ENCODE measurements at regions not wholly inside any gene's neighbourhood (a gene's known extent, or its start where the extent isn't known, plus 50 kb on each side); places are given as distances from the start of the nearest gene placed in this dataset.

DNA sequence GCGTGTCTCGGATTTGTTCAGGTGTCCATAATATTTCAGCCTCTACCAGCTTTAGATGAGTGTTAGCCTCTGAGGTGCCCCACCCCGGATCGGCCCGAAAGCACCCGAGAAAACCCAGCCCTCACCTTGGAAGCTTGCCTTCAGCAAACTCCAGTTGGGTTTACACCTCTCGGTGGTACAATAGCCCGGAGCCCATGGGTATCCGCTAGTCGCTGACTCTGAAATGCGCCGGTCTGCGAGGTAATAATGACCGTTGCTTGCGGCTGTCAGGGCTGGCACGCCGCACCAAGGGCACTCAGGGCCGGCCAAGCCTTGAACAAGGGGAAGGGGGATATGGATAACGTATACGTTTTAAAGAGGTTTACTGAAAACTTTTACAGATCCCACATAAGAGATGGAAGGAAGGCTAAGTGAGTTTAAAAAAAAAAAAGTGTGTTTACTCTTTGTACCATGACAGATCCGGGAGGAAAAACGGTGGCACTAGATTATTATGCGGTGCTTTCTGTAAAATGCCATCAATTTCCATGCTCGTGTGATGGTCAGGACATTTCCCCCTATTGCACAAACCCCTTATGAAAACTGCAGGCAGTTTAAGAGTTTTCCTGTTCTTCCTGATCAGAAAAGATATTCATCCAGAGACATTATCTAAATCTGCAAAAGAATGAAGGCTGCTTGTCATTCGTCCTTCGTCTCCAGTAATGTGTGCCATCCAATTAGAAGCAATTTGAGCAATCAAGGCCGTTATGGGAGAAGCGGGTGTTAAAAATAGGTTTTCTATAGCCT lies 124.2 kb downstream of the TMEM161B start:
- peak in 1 of 2 donors; percentile 35 for DNase-seq
- Histone ChIP-seq H3K4me3 (ENCODE audit: low read depth in 1 of 3, low read length in 3 of 3) (no peak overlapping the region), H3K27me3 (ENCODE audit: control insufficient read depth in 3 of 3, insufficient read depth in 3 of 3, low read length in 3 of 3) (peaks cover 0 to 48% (median 22%) of the 10 kb centered on the region in 3 donors)

GRCh38 chr5:88143693-88144218 lies 124.9 kb downstream of the TMEM161B start:
- Histone ChIP-seq H3K4me1 (ENCODE audit: control insufficient read depth in 3 of 3, insufficient read depth in 2 of 3, low read depth in 1 of 3, low read length in 2 of 3) (peaks cover 2 to 28% (median 9%) of the 10 kb centered on the region in 3 donors), H3K4me3 (ENCODE audit: low read depth in 1 of 3, low read length in 3 of 3) (no peak overlapping the region), H3K27me3 (ENCODE audit: control insufficient read depth in 3 of 3, insufficient read depth in 3 of 3, low read length in 3 of 3) (peaks cover 0 to 48% (median 22%) of the 10 kb centered on the region in 3 donors)

More for the DNA sequence above, 124.2 kb downstream of the TMEM161B start:
- H3K36me3 ChIP-seq (ENCODE audit: control insufficient read depth in 3 of 3, insufficient read depth in 2 of 3, low read depth in 1 of 3, low read length in 3 of 3) = no peaks in the 10 kb centered on the region
- H3K4me1 ChIP-seq (ENCODE audit: control insufficient read depth in 3 of 3, insufficient read depth in 2 of 3, low read depth in 1 of 3, low read length in 2 of 3) = peaks cover 2 to 28% (median 9%) of the 10 kb centered on the region in 3 donors
- peaks cover 0 to 2% of the 10 kb centered on the region in 2 donors for H3K9me3 ChIP-seq (ENCODE audit: control insufficient read depth in 2 of 2, insufficient read depth in 1 of 2, low read depth in 1 of 2, low read length in 1 of 2)
- WGBS, 3 donors = 24 to 41% (median 32%) methylated on average over 28 of the region's 28 CpGs
- no peak overlapping the region for H3K27ac ChIP-seq (ENCODE audit: low read depth in 1 of 3, low read length in 2 of 3)
- no peak for FAIRE-seq

DNA sequence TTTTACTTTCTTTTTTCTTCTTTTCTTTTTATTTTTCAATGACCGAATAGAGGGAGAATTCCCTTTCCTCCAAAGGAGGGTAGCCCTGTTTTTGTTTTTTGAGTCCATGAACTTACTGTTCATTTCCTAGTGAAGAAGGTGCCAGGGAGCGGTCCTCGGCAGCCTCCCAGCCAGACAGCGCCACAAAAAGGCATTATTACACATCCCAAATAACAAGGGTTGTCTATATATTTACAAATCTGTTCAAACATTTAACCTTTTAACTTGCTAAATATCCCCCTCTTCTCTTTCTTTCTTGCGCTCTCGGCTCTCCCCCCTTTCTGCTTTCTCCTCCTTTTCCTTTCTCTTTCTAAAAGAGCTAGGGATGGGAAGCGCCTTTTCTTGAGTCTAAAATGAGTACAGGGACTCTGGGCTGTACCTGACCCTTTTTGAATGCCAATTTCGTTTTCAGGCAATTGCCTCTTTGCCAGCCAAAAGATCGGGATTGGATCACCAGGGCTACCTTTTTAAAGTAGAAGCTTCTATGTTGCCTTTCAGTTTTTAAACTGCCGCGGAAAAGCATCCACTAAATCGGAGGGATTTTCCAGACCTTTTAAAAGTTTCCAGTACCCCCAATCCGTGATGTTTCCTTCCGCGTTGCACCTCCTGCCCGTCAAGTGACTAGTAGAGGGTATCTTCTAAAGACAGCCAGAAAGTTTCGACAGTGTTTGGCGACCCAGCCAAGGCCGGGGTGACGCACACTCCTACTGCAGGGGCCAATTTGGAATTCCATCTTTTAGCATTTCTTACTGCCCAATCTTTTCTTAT lies 125.6 kb downstream of the TMEM161B start:
- FAIRE-seq = no peak
- Histone ChIP-seq H3K4me3 (ENCODE audit: low read depth in 1 of 3, low read length in 3 of 3) (peak overlapping the region in 2 of 3 donors; percentile 13 to 39), H3K36me3 (ENCODE audit: control insufficient read depth in 3 of 3, insufficient read depth in 2 of 3, low read depth in 1 of 3, low read length in 3 of 3) (no peaks in the 10 kb centered on the region), H3K27ac (ENCODE audit: low read depth in 1 of 3, low read length in 2 of 3) (no peak overlapping the region), H3K4me1 (ENCODE audit: control insufficient read depth in 3 of 3, insufficient read depth in 2 of 3, low read depth in 1 of 3, low read length in 2 of 3) (peaks cover 2 to 28% (median 9%) of the 10 kb centered on the region in 3 donors), H3K9me3 (ENCODE audit: control insufficient read depth in 2 of 2, insufficient read depth in 1 of 2, low read depth in 1 of 2, low read length in 1 of 2) (peaks cover 0 to 2% of the 10 kb centered on the region in 2 donors), H3K27me3 (ENCODE audit: control insufficient read depth in 3 of 3, insufficient read depth in 3 of 3, low read length in 3 of 3) (peaks cover 0 to 48% (median 22%) of the 10 kb centered on the region in 3 donors)
- WGBS, 3 donors = 17 to 30% (median 29%) methylated on average over 20 of the region's 20 CpGs
- DNase-seq = peak in 1 of 2 donors; percentile 45

More at GRCh38 chr5:88143693-88144218, 124.9 kb downstream of the TMEM161B start:
- FAIRE-seq (no peak), DNase-seq (no peak)
- H3K9me3 ChIP-seq (ENCODE audit: control insufficient read depth in 2 of 2, insufficient read depth in 1 of 2, low read depth in 1 of 2, low read length in 1 of 2) = peaks cover 0 to 2% of the 10 kb centered on the region in 2 donors
- H3K36me3 ChIP-seq (ENCODE audit: control insufficient read depth in 3 of 3, insufficient read depth in 2 of 3, low read depth in 1 of 3, low read length in 3 of 3) = no peaks in the 10 kb centered on the region
- 34 to 51% (median 36%) methylated on average over 10 of the region's 10 CpGs for WGBS, 3 donors
- no peak overlapping the region for H3K27ac ChIP-seq (ENCODE audit: low read depth in 1 of 3, low read length in 2 of 3)

- H3K4me1 ChIP-seq (ENCODE audit: control insufficient read depth in 3 of 3, insufficient read depth in 2 of 3, low read depth in 1 of 3, low read length in 2 of 3) = peaks cover 2 to 28% (median 9%) of the 10 kb centered on the region in 3 donors
- FAIRE-seq (no peak), DNase-seq (peak in 1 of 2 donors; percentile 45)
- WGBS, 3 donors = 0 to 8% (median 5%) methylated on average over 2 of the region's 2 CpGs
- peak overlapping the region in 2 of 3 donors; percentile 39 to 44 for H3K4me3 ChIP-seq (ENCODE audit: low read depth in 1 of 3, low read length in 3 of 3)
- H3K27ac ChIP-seq (ENCODE audit: low read depth in 1 of 3, low read length in 2 of 3) = no peak overlapping the region
- H3K27me3 ChIP-seq (ENCODE audit: control insufficient read depth in 3 of 3, insufficient read depth in 3 of 3, low read length in 3 of 3) = peaks cover 0 to 48% (median 22%) of the 10 kb centered on the region in 3 donors
- peaks cover 0 to 2% of the 10 kb centered on the region in 2 donors for H3K9me3 ChIP-seq (ENCODE audit: control insufficient read depth in 2 of 2, insufficient read depth in 1 of 2, low read depth in 1 of 2, low read length in 1 of 2)
- H3K36me3 ChIP-seq (ENCODE audit: control insufficient read depth in 3 of 3, insufficient read depth in 2 of 3, low read depth in 1 of 3, low read length in 3 of 3) = no peaks in the 10 kb centered on the region
Measured at GRCh38 chr5:88142636-88142885, 126.1 kb downstream of the TMEM161B start.

DNA sequence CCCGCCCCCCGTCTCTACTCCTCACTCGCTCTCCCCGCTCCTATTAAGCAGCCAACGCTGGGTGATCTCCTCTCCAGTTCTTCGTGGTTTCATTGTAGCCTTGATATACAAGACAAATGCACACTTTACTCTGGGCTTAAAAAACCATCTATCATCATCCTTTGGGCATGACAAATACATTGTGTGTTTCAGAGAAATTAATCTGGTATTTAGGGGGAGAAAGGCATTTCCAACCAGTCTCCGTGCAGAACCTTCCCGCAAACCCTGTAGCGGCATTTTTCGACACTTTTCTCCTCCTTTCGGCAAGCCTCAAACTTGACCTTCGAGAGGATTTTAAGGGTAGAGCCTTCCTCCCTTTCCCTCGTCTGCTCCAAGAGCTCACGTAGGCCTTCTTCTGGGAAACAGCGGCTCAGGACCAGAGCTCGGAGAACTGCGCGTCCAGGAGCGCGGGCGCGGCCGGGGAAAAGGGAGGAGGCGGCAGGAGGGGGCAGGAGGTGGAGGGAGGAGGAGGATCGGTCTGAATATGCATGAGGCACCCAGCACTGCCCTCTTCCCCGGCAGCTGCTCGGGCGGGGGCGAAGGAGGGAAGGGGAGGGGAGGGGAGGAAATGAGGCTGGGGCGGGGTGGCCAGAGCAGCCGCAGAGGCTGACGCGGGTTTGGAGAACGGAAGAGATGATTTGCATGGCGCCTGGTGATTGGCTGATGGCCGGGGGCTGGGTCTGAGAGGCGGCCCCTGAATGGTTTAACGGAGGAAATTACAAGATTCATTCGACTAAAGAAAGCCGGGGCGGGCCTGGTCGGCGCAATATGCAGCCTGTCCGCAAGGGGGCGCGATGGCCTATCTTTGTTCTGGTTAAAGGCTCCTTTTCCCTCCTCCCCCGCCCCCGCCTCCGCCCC lies 127.5 kb downstream of the TMEM161B start:
- Histone ChIP-seq H3K36me3 (ENCODE audit: control insufficient read depth in 3 of 3, insufficient read depth in 2 of 3, low read depth in 1 of 3, low read length in 3 of 3) (no peaks in the 10 kb centered on the region), H3K27me3 (ENCODE audit: control insufficient read depth in 3 of 3, insufficient read depth in 3 of 3, low read length in 3 of 3) (peaks cover 0 to 46% (median 21%) of the 10 kb centered on the region in 3 donors), H3K27ac (ENCODE audit: low read depth in 1 of 3, low read length in 2 of 3) (peak overlapping the region in 2 of 3 donors; percentile 1 to 34), H3K9me3 (ENCODE audit: control insufficient read depth in 2 of 2, insufficient read depth in 1 of 2, low read depth in 1 of 2, low read length in 1 of 2) (peaks cover 0 to 2% of the 10 kb centered on the region in 2 donors), H3K4me1 (ENCODE audit: control insufficient read depth in 3 of 3, insufficient read depth in 2 of 3, low read depth in 1 of 3, low read length in 2 of 3) (peaks cover 2 to 25% (median 9%) of the 10 kb centered on the region in 3 donors), H3K4me3 (ENCODE audit: low read depth in 1 of 3, low read length in 3 of 3) (peak overlapping the region; percentile 4 to 54 (median 48))
- FAIRE-seq (no peak), DNase-seq (peak; percentile 97 to 98)
- 1 to 2% (median 1%) methylated on average over 36 to 49 of the region's 49 CpGs for WGBS, 3 donors

DNA sequence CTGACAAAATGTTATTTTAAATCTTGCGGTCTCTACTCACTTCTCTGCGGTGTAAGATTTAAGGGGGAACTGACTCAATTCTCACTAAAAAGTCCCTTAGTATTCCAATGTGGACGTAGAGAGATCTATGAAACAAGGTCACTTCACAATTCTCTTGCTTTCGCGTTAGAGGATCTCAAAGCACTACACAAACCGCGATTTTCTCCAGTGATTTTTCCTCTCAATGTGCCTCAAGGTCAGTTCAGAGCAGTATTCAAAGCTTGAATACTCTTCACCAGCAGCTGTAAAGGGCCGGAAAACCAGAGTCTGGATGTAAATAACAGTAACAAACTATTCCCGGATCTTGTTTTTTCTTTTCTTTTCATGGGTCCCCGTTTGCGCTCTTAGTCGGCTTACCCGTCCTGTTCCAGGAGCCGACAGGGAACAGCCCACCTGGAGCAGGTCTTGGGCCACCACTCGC lies 128.2 kb downstream of the TMEM161B start:
- H3K4me1 ChIP-seq (ENCODE audit: control insufficient read depth in 3 of 3, insufficient read depth in 2 of 3, low read depth in 1 of 3, low read length in 2 of 3) = peaks cover 2 to 20% (median 9%) of the 10 kb centered on the region in 3 donors
- FAIRE-seq = no peak
- WGBS, 3 donors = 7 to 8% (median 8%) methylated on average over 15 of the region's 15 CpGs
- peak overlapping the region in 2 of 3 donors; percentile 48 to 54 for H3K4me3 ChIP-seq (ENCODE audit: low read depth in 1 of 3, low read length in 3 of 3)
- DNase-seq = no peak
- peaks cover 0 to 2% of the 10 kb centered on the region in 2 donors for H3K9me3 ChIP-seq (ENCODE audit: control insufficient read depth in 2 of 2, insufficient read depth in 1 of 2, low read depth in 1 of 2, low read length in 1 of 2)
- no peak overlapping the region for H3K27ac ChIP-seq (ENCODE audit: low read depth in 1 of 3, low read length in 2 of 3)
- H3K36me3 ChIP-seq (ENCODE audit: control insufficient read depth in 3 of 3, insufficient read depth in 2 of 3, low read depth in 1 of 3, low read length in 3 of 3) = no peaks in the 10 kb centered on the region
- peaks cover 0 to 39% (median 15%) of the 10 kb centered on the region in 3 donors for H3K27me3 ChIP-seq (ENCODE audit: control insufficient read depth in 3 of 3, insufficient read depth in 3 of 3, low read length in 3 of 3)

DNA sequence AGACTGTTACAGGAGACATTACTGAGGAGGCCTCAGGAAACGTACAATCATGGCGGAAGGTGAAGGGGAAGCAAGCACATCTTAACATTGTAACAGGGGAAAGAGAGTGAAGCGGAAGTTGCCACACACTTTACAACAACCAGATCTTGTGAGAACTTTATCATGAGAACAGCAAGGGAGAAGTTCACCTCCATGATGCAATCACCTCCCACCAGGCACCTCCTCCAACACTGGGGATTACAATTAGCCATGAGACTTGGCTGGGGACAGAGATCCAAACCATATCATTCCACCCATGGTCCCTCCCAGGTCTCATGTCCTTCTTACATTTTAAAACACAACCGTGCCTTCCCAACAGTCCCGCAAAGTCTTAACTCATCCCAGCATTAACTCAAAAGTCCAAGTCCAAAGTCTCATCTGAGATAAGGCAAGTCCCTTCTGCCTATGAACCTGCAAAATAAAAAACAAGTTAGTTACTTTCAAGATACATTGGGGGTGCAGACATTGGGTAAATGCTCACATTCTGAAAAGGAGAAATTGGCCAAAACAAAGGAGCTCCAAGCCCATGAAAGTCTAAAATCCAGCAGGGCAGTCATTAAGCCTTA lies 138.3 kb downstream of the TMEM161B start:
- H3K9me3 ChIP-seq (ENCODE audit: control insufficient read depth in 2 of 2, insufficient read depth in 1 of 2, low read depth in 1 of 2, low read length in 1 of 2) = peaks cover 0 to 2% of the 10 kb centered on the region in 2 donors
- FAIRE-seq = no peak
- DNase-seq = peak; percentile 26 to 55
- 69 to 83% (median 81%) methylated on average over 5 of the region's 5 CpGs for WGBS, 3 donors
- H3K27ac ChIP-seq (ENCODE audit: low read depth in 1 of 3, low read length in 2 of 3) = no peak overlapping the region
- H3K27me3 ChIP-seq (ENCODE audit: control insufficient read depth in 3 of 3, insufficient read depth in 3 of 3, low read length in 3 of 3) = no peaks in the 10 kb centered on the region
- no peak overlapping the region for H3K4me3 ChIP-seq (ENCODE audit: low read depth in 1 of 3, low read length in 3 of 3)
- no peaks in the 10 kb centered on the region for H3K36me3 ChIP-seq (ENCODE audit: control insufficient read depth in 3 of 3, insufficient read depth in 2 of 3, low read depth in 1 of 3, low read length in 3 of 3)
- H3K4me1 ChIP-seq (ENCODE audit: control insufficient read depth in 3 of 3, insufficient read depth in 2 of 3, low read depth in 1 of 3, low read length in 2 of 3) = peaks cover 0 to 7% (median 0%) of the 10 kb centered on the region in 3 donors
